Dedifferentiated amniotic fluid mesenchymal stem cell (primary cell): ENCODE measurements at regions not wholly inside any gene's neighbourhood (a gene's known extent, or its start where the extent isn't known, plus 50 kb on each side); places are given as distances from the start of the nearest gene placed in this dataset.

Experiments
- DNase-seq: peaks from one replicate; pipeline ENCODE4 v3.0.0-alpha.2; 2016; ENCODE audit errors: extremely low spot score

- no peak for DNase-seq
These were observed 534.7 kb downstream of the LRFN5 start for GRCh38 chr14:42141328-42141727.

DNA sequence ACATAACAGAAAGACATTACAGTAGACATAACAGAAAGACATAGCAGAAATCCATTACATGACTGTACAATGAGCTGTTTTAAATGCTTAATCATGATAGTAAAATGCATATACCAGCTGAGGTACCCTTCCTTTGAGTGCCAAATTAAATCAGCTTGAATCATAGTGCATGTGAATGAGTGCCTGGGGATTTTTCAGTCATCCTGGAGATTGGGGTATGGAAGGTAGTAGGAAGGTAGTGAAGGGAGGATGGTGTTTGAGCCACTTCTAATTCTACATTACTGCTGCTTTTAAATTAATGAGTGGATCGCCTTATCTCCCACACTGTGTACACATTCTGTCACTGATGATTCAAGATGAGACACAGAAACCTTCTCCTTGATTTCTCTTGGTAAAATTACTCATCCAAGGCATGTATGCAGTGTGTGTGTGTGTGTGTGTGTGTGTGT, 534.2 kb downstream of the LRFN5 start:
- DNase-seq: no peak

GRCh38 chr14:42140001-42140400, 533.3 kb downstream of the LRFN5 start:
- no peak for DNase-seq

DNA sequence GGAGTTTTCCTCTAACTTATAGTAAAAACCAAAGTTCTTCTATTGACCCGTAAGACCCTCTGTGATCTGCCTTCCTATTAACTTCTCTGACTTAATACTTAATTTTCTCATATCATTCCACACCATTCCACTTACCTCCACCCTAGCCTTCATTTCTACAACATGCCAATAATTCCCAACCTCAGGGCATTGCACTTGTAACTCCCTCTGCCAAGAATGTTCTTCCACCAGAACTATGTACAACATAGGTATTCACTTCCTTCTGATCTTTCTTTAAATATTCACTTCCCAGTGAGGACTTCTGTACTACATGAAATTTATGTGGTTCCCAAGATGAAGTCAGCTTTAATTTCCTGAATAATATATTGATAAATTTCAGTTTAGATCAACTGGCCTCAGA, 531.7 kb downstream of the LRFN5 start:
- no peak for DNase-seq

GRCh38 chr14:42130815-42131214, 524.1 kb downstream of the LRFN5 start:
- no peak for DNase-seq

- no peak for DNase-seq
These were observed 516.9 kb downstream of the LRFN5 start for GRCh38 chr14:42123526-42123925.

DNA sequence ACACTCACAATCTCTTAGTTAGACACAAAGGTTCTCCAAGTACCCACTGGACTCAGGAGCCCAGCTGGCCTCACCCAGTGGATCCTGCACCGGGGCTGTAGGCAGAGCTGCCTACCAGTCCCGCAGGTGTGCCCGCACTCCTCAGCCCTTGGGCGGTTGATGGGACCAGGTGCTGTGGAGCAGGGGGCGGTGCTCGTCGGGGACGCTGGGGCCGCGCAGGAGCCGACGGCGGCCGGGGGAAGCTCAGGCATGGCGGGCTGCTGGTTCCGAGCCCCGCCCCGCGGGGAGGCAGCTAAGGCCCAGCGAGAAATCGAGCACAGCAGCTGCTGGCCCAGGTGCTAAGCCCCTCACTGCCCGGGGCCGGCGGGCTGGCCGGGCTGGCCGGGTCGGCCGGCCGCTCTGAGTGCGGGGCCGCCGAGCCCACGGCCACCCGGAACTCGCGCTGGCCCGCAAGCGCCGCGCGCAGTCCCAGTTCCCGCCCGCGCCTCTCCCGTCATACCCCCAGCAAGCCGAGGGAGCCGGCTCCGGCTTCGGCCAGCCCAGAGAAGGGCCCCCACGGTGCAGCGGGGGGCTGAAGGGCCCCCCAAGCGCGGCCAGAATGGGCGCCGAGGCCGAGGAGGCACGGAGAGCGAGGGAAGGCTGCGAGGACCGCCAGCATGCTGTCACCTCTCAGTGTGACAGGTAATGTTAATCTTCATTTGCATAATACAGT, 506.8 kb downstream of the LRFN5 start:
- DNase-seq: no peak

GRCh38 chr14:42112108-42112507, 505.4 kb downstream of the LRFN5 start:
- no peak for DNase-seq

- DNase-seq: no peak
These were observed 504.7 kb downstream of the LRFN5 start for GRCh38 chr14:42111355-42111754.

DNA sequence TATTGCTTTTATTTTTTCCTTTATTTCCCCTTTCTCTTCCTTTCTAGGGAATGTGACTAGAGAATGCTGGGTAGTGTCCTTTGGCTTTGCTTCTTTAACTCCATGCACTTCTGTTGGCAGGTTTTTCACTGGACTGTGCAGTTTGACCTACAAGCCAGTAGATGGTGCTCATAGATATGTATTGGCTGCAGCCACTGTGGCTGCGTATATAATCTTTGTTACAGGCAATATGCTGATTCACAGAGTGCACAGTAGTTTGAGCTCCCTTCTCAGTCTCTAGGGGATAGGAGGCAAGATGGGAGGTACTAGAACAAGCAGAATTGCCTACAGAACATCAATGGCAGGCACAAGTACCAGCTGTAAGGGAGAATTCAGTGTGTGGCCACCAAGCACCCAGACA, 503.5 kb downstream of the LRFN5 start:
- peak; percentile 66 for DNase-seq

GRCh38 chr14:42095155-42095554, 488.5 kb downstream of the LRFN5 start:
- DNase-seq: no peak

GRCh38 chr14:42090122-42090521, 483.4 kb downstream of the LRFN5 start:
- no peak for DNase-seq

GRCh38 chr14:42079911-42080310, 473.2 kb downstream of the LRFN5 start:
- no peak for DNase-seq

DNA sequence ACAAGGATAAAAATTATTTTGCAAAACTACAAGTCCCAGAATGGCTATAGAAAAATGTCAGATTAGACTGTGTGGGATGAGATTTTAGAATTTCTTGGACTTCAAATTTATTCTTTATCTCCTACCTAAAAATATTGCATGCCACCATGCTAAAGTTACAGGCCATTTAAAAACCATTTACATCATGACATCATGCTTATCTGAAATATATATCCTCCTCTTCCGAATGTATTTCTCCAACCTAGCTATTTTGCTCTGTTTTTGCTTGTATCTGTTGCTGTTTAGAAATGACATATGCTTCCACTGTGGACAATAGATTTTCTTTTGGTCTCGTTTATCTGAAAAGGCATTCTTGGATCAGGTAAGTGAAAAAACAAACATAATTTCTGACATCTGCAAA, 471.7 kb downstream of the LRFN5 start:
- no peak for DNase-seq

DNA sequence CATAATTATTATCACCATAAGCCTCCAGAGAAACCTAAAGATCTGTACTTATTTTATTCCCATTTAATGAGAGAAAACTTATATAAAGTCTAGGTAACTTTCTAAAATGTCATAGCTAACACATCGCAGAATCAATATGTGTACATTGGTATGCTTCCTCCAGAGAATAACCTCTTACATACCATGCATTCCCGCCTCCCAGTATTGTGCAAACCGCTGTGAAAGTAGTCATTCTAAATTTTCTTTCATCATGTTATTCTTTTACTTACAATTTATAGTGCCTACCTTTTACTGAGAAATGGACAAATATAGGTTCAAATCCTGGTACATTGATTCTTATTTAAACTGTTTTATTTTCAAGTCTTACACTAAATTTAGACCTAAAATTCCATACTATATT, 463.4 kb downstream of the LRFN5 start:
- no peak for DNase-seq

DNA sequence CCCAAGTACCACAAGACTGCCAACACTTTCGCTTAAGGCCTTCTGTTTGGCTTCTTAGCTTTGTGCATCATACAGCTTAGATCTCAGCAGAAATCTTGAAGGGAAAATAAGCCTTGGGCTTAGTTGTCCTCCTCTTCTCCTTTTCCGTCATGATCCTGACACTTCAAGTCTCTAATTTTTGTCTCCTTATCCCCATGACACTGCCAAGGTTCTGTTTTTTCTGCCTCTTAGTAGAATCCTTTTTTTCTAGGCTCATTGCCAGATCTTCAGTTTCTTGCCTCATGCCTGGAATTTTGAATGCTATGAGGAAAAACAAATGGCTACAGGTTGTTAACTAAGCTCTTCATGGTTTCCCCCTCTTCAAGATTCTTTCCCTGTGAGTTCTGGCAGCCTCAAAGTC, 450.4 kb downstream of the LRFN5 start:
- DNase-seq: no peak

DNA sequence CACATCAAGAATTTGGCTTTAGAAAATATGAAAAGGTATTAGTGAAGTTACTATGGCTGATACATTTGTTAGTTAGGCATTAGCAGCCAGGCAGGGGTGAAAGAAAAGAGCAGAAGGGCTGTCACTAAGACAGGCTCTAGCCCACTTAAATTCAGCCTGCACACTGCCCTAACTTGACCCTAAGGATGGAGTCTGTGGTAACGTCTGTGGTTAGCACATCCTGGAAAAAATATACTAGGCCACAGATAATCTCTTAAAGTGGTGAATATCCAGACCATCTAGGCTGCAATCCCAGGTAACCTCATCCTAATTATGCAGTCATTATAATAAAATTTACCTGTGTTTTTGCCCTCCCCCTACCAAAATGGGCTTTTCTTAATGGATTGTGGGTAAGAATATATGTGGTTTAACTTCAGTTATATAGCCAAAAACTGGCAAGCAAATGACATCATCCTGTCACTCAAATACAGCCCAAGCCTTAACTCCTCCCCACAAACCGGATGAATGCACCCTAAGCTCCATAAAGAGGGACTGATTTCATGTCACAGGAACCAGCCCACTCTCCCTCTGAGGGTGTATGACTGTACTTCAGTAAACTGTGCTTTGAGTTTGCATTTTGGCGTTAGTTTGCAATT, 440.9 kb downstream of the LRFN5 start:
- DNase-seq: no peak

GRCh38 chr14:42045383-42045782, 438.7 kb downstream of the LRFN5 start:
- DNase-seq: no peak

DNA sequence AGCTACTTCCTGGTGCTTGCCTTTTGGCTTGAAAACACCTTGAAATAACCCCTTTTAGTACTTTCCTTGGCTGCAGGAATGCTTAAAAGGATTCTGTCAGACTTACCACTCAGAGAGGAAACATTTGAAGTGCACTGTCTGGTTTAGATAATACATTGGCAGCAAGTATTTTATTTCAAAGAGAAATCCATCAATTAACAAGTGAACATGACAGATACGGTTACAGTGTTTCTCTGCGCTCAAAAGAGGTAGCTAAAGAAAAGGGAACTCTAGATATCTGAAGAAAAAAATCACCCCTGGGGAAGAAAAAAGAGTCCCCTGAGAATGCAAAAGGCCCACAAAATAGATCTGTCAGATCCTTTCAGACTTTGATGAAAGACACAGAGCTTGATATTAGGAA, 421.9 kb downstream of the LRFN5 start:
- no peak for DNase-seq

DNA sequence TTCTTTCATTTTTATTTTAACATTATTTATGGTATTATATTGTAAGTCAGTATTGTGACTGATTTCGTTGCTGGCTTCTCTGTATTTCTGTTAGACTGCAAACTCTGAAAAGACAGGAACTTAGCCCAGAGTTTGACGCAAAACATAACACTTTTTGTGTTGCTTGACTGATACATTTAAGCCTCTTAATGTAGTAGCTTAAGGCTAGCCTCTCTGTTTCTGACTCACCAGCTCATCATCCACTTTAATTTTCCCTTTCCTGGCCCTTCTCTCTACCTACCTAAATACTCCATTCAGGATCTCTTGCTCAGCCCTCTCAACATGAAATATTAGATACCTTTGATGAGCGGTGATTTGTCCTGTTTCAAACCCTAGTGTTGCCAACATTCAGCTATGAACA, 420.6 kb downstream of the LRFN5 start:
- no peak for DNase-seq

GRCh38 chr14:42023452-42023851, 416.8 kb downstream of the LRFN5 start:
- DNase-seq: no peak

DNA sequence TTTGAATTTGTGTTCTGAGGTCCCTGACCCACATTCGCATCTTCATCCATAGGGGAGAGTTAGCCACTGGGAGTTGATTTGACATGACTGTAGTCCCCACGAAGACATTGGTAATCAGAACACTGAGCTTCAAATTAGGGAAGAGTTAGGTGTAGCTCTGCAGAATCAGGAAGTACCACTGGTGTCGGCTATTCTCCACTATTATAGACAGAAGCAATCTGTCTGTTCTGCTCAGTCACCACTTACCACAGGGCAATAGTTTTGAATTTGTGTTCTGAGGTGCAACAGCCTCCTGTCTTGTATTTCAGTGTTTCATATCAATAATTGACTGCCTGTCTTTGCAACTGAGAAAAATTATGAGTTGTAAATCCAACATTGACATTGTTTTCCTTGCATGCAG, 407.6 kb downstream of the LRFN5 start:
- no peak for DNase-seq

DNA sequence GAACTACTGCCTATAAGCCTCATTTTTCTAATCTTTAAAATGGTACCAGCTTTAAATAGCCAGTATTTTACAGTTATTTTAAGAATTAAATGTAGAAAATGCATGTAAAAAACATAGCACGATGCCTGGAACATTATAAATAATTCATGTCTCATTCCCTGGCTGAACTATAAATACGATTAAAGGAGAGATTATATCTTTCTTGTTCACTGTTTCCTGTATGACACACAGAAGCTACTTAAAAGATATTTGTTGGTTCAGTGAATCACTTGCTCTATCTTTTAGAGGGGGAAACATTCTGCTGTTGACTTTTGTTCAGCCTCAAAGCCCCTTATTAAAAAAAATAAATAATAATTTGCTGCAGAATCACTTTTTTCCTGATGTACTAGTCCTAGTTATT, 406.9 kb downstream of the LRFN5 start:
- no peak for DNase-seq

DNA sequence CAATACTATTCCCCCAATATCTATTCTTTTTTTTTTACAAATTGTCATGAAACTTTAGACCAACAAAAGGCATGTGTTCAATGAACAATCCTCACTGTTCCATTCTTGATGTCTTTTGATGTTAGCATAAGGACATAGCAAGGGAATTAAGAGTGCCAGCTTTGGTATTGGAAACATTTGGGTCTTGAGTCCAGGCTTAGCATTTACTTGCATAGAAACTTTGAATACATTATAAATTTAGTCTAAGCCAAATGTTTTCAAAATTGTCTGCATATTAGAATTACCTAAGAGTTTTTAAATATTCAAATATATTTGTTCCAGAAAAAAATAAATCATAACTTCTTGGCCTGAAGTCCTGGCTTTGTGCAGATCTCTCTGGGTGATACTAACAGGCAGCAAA, 406.5 kb downstream of the LRFN5 start:
- no peak for DNase-seq
